Progenitor cell of endocrine pancreas (in vitro differentiated cells): ENCODE measurements at regions not wholly inside any gene's neighbourhood (a gene's known extent, or its start where the extent isn't known, plus 50 kb on each side); places are given as distances from the start of the nearest gene placed in this dataset.

Experiments
- DNase-seq: peaks from one replicate; pipeline ENCODE4 v3.0.0; 2021; ENCODE audit warnings: low spot score; ENCODE audit not compliant: unreplicated experiment
- H3K27ac Mint-ChIP-seq: 2 replicates; pipeline ENCODE4 v1.8.0; 2021; ENCODE audit warnings: mild to moderate bottlenecking, moderate library complexity, mixed read lengths
- H3K27me3 Mint-ChIP-seq: 2 replicates; pipeline ENCODE4 v1.8.0; 2021; ENCODE audit warnings: mixed read lengths
- H3K36me3 Mint-ChIP-seq: 2 replicates; pipeline ENCODE4 v1.8.0; 2022; ENCODE audit warnings: mixed read lengths; ENCODE audit not compliant: insufficient read depth
- H3K4me1 Mint-ChIP-seq: 2 replicates; pipeline ENCODE4 v1.8.0; 2021; ENCODE audit warnings: low read depth, mixed read lengths
- H3K4me3 Mint-ChIP-seq: 2 replicates; pipeline ENCODE4 v1.8.0; 2021; ENCODE audit warnings: low read depth, mild to moderate bottlenecking, moderate library complexity, mixed read lengths
- H3K9me3 Mint-ChIP-seq: 2 replicates; pipeline ENCODE4 v1.8.0; 2021; ENCODE audit warnings: low read depth, mixed read lengths
- TF ChIP-seq, protein P1 (sequence below): fragments of 200-600 bp; sonication (generic); IDR thresholded peaks from one replicate; pipeline ENCODE4 v1.5.0; 2021; ENCODE audit warnings: antibody characterized with exemption, mild to moderate bottlenecking; ENCODE audit not compliant: unreplicated experiment

DNA sequence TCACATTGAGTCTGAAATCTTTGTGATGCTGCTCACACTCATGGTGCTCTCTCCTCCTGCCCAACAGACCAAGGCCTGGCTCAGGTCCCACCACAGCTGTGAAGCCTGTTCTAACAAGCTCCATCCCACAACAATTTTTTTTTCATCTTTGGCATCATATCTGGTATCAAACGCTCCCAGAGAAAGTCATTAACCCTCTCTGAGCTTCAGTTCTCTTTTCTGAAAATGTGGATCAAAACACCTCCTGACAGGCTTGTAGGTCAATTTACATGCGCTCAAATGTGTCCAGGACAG, 224.4 kb downstream of the LACC1 start:
- H3K36me3 Mint-ChIP-seq: peaks cover 1% of the 10 kb centered on the region
- TF ChIP-seq, protein P1, sequence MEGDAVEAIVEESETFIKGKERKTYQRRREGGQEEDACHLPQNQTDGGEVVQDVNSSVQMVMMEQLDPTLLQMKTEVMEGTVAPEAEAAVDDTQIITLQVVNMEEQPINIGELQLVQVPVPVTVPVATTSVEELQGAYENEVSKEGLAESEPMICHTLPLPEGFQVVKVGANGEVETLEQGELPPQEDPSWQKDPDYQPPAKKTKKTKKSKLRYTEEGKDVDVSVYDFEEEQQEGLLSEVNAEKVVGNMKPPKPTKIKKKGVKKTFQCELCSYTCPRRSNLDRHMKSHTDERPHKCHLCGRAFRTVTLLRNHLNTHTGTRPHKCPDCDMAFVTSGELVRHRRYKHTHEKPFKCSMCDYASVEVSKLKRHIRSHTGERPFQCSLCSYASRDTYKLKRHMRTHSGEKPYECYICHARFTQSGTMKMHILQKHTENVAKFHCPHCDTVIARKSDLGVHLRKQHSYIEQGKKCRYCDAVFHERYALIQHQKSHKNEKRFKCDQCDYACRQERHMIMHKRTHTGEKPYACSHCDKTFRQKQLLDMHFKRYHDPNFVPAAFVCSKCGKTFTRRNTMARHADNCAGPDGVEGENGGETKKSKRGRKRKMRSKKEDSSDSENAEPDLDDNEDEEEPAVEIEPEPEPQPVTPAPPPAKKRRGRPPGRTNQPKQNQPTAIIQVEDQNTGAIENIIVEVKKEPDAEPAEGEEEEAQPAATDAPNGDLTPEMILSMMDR: no peak
- H3K9me3 Mint-ChIP-seq: peaks cover 16% of the 10 kb centered on the region
- DNase-seq: no peak
- H3K4me3 Mint-ChIP-seq: no peak overlapping the region
- no peak overlapping the region for H3K27ac Mint-ChIP-seq
- H3K4me1 Mint-ChIP-seq: peaks cover 7% of the 10 kb centered on the region
- peaks cover 2% of the 10 kb centered on the region for H3K27me3 Mint-ChIP-seq

DNA sequence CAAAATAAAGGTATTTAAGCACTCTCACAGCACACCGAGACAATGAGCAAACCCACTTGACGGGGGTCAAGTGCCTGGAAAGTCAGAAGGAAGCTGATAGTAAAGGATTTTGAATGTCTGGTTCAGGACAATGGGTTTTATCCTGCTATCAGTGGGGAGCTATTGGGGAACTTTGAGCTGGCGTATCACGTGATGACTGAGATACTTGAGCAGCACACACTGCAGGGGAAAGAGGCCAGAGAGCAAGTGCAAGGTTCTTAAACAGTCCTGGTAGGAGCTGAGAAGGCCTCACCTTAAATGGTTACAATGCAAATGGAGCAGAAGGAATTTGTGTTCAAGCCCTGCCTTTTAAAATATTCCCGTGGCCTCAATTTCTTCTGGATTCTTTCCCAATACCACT, 225.3 kb downstream of the LACC1 start:
- Mint-ChIP-seq H3K36me3 (peaks cover under 1% of the 10 kb centered on the region), H3K27ac (no peak overlapping the region)
- no peak for DNase-seq

DNA sequence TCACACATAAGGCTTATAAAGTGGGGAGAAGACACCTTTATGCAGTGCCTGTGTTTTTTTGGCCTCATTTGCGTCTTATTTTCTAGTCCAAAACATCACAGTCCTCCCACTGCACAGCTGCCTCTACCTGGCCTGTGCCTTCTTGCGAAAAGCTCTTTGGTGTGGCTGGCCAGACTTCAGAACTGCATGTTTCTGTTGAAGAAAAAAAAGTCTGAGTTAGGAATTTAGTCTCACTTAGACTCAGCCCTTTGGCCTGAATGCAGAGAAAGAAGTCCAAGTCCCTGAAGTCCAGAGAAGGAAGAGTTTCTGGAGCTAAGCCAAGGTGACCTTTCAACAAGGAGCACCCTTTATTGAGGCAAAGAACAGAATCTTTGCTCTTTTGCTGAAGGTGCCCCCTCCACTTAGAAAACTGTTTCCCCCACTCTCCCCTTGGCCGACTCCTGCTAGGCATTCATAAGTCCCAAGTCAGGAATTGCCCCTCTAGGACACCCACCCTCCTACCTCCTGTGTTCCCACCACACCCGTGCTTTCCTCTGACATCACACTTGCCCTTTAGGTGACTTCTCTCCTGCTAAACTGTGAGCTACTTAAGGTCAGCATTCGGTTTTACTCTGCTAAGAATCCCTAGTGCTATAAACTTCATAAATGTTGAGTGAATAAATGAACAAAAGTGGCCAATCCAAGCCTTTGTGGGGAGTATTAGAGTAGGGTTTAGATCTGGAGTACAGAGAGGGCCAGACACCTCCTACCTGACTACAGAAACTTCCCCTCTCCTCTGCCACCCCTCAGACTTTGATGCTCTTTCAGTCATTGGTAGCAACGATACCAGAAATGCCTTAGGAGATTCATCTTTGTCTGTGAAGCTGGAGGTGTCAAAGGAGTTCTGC, 226.8 kb downstream of the LACC1 start:
- TF ChIP-seq, protein P1: no peak
- Mint-ChIP-seq H3K36me3 (no peaks in the 10 kb centered on the region), H3K4me1 (peaks cover 7% of the 10 kb centered on the region), H3K27me3 (peaks cover 2% of the 10 kb centered on the region), H3K9me3 (peaks cover 8% of the 10 kb centered on the region), H3K27ac (no peak overlapping the region), H3K4me3 (no peak overlapping the region)
- DNase-seq: no peak

More for the DNA sequence above, 225.3 kb downstream of the LACC1 start:
- no peak overlapping the region for H3K4me3 Mint-ChIP-seq
- peaks cover 7% of the 10 kb centered on the region for H3K4me1 Mint-ChIP-seq
- TF ChIP-seq, protein P1: no peak
- H3K27me3 Mint-ChIP-seq: peaks cover 2% of the 10 kb centered on the region
- peaks cover 13% of the 10 kb centered on the region for H3K9me3 Mint-ChIP-seq

DNA sequence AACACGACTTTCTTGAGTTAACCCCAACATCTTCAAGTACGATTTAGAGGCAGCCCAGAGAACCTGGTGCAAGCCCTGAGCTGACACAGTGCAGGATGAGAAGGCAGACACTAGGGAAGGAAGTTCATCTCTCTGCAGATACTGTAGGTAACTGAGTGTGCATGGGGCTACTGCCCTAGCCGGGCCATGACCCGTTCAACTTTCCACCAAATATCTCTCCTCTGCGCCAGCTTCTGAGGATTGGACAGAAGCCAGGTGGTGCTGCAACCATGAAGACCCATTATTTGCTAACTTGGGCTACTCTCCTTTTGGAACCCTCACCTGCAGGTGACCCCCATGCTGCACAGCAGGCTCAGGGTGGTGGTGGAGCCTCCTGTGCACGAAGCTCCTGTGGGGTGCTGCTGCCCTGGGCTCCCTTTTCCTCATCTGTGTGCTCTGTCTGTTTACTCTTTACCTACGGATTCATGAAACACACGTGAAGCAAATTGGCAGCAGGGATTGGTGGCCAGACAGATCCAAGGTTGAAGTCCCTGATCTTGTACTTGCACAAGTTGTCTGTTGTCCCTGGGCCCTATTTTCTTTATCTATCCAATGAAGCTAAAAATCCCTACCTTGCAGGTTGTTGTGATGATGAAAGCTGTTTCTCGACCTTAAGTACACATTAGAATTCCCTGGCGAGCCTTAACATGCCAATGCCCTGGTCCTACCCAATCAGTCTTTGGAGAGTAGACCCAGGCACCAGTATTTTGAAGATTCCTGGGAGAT, 227.8 kb downstream of the LACC1 start:
- H3K4me1 Mint-ChIP-seq: peaks cover 7% of the 10 kb centered on the region
- TF ChIP-seq, protein P1: no peak
- peaks cover 4% of the 10 kb centered on the region for H3K9me3 Mint-ChIP-seq
- H3K27me3 Mint-ChIP-seq: peaks cover 2% of the 10 kb centered on the region
- H3K36me3 Mint-ChIP-seq: no peaks in the 10 kb centered on the region
- no peak overlapping the region for H3K4me3 Mint-ChIP-seq
- H3K27ac Mint-ChIP-seq: no peak overlapping the region
- DNase-seq: no peak

DNA sequence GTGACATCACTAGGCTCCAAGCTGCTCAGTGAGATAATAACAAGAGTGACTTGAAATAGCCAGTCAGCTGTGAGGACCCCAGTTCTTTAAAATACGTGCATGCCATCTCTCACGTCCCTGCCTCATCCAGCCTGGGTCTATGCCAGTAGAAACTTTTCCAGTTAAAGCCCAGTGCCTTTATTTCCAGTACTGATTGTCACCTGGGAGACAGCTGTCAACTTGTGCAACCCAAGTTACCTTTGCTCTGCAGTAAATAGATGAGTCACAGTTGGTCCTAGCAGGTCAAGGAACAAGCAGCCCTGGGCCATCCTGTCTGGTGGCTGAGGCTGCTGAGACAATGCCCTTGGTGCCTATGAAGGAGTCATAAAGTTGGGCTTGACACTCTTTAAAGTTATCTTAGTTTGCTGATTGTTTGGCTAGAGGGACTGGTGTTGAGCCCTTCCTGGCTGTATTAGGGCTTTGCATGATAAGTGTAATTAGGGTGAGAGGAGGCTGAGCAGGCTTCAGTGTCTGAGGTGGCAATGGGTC, 228.7 kb downstream of the LACC1 start:
- H3K9me3 Mint-ChIP-seq: no peaks in the 10 kb centered on the region
- H3K27ac Mint-ChIP-seq: no peak overlapping the region
- no peaks in the 10 kb centered on the region for H3K36me3 Mint-ChIP-seq

More for the DNA sequence above, 228.7 kb downstream of the LACC1 start:
- H3K4me1 Mint-ChIP-seq: peaks cover 7% of the 10 kb centered on the region
- no peak overlapping the region for H3K4me3 Mint-ChIP-seq
- no peak for DNase-seq
- H3K27me3 Mint-ChIP-seq: peaks cover 2% of the 10 kb centered on the region
- TF ChIP-seq, protein P1: no peak
